HepG2 (cell line): ENCODE measurements at regions not wholly inside any gene's neighbourhood (a gene's known extent, or its start where the extent isn't known, plus 50 kb on each side); places are given as distances from the start of the nearest gene placed in this dataset.

Source experiments
- ATAC-seq: fragments of 200-7000 bp; cut with Tn5 transposase; 3 replicates; pipeline ENCODE4 v1.9.1; 2020; ENCODE audit warnings: mild to moderate bottlenecking, moderate library complexity
- BruUV-seq: library from RNA; stranded (reverse); fragments of 400-500 nt; replicated peaks from 2 replicates; lab custom pipeline; 2021; lab: Mats Ljungman, UMichigan
- CTCF ChIA-PET: fragments of 300-600 bp; formaldehyde crosslinking; extraction: SDS; loops from one replicate; lab custom pipeline; 2021; ENCODE audit warnings: low total read pairs, inconsistent platforms, low intra/inter-chr PET ratio; lab: Yijun Ruan, JAX
- POLR2A ChIA-PET: fragments of 350-600 bp; sonication (Branson Sonifier 250); formaldehyde crosslinking; loops from one replicate; lab custom pipeline; 2020; ENCODE audit warnings: antibody characterized with exemption, inconsistent platforms; lab: Yijun Ruan, JAX
- DNase-seq: peaks from one replicate; pipeline ENCODE4 v3.0.0-alpha.2; 2015; ENCODE audit warnings: low spot score
- FAIRE-seq: peaks from 3 replicates; lab custom pipeline; 2011; peaks lifted over from hg19 to GRCh38; lab: Jason Lieb, UNC
- H2AFZ ChIP-seq: one replicate; pipeline ENCODE4 v1.6.1; 2011; ENCODE audit warnings: low read length, inconsistent platforms
- H3K27ac ChIP-seq: fragments of 300-600 bp; 3 replicates; pipeline ENCODE4 v1.8.0; 2011; ENCODE audit warnings: mixed run types, mild to moderate bottlenecking, mixed read lengths, low read length, inconsistent platforms; ENCODE audit not compliant: insufficient read depth; ENCODE audit errors: extremely low read length
- H3K27me3 ChIP-seq, 2 experiments: fragments of 200-600 bp in 1 of 2; 2 replicates in 1 of 2; 3 replicates in 1 of 2; pipeline versions ENCODE4 v1.6.0 to v1.8.0; 2011; ENCODE audit warnings: low read length in 2 of 2, mild to moderate bottlenecking in 2 of 2, moderate library complexity in 2 of 2, inconsistent platforms in 1 of 2; ENCODE audit not compliant: insufficient read depth in 2 of 2, control insufficient read depth in 1 of 2
- H3K36me3 ChIP-seq, 2 experiments: fragments of 200-600 bp in 1 of 2; replicated peaks in 1 of 2; 2 replicates in 1 of 2; 3 replicates in 1 of 2; pipeline versions ENCODE4 v1.5.1 to v1.8.0; 2011; ENCODE audit warnings: low read length in 2 of 2, inconsistent platforms in 1 of 2; ENCODE audit not compliant: insufficient read depth in 2 of 2, control insufficient read depth in 1 of 2
- H3K4me1 ChIP-seq: 2 replicates; pipeline ENCODE4 v1.5.1; 2012; ENCODE audit warnings: low read length, inconsistent platforms; ENCODE audit not compliant: insufficient read depth
- H3K4me2 ChIP-seq: 2 replicates; pipeline ENCODE4 v1.6.0; 2011; ENCODE audit warnings: low read depth, low read length, inconsistent platforms
- H3K4me3 ChIP-seq, 3 experiments: fragments of 200-600 bp in 1 of 3; sonication (generic), shearing (Covaris generic) in 1 of 3; replicated peaks in 1 of 3; 2 replicates each; pipeline ENCODE4 v1.5.1; 2011 to 2016; ENCODE audit warnings: low read length in 3 of 3, inconsistent platforms in 2 of 3, low read depth in 2 of 3, mild to moderate bottlenecking in 2 of 3, control low read depth in 1 of 3, mixed read lengths in 1 of 3; ENCODE audit not compliant: insufficient read depth in 1 of 3
- H3K79me2 ChIP-seq: one replicate; pipeline ENCODE4 v1.6.1; 2011; ENCODE audit warnings: low read length, inconsistent platforms; ENCODE audit not compliant: insufficient read depth
- H3K9ac ChIP-seq: 2 replicates; pipeline ENCODE4 v1.6.0; 2011; ENCODE audit warnings: mild to moderate bottlenecking, low read depth, low read length, inconsistent platforms; ENCODE audit not compliant: insufficient read depth
- H3K9me3 ChIP-seq: 2 replicates; pipeline ENCODE4 v1.5.1; 2012; ENCODE audit warnings: mild to moderate bottlenecking, low read length
- H4K20me1 ChIP-seq: 2 replicates; pipeline ENCODE4 v1.6.0; 2011; ENCODE audit warnings: inconsistent platforms, mild to moderate bottlenecking, low read length, moderate library complexity; ENCODE audit not compliant: insufficient read depth
- ARHGAP35 ChIP-seq: sonication (generic); formaldehyde crosslinking; IDR thresholded peaks from 2 replicates; pipeline ENCODE4 v1.9.0; 2022; ENCODE audit warnings: mild to moderate bottlenecking, inconsistent platforms, moderate library complexity, missing genetic modification reagents, borderline replicate concordance
- ATM ChIP-seq: fragments of 450-650 bp; IDR thresholded peaks from 2 replicates; pipeline ENCODE4 v1.7.1; 2017; ENCODE audit warnings: mild to moderate bottlenecking, borderline replicate concordance
- CBFB ChIP-seq: sonication (generic); formaldehyde crosslinking; IDR thresholded peaks from 2 replicates; pipeline ENCODE4 v1.4.0; 2020; ENCODE audit warnings: missing genetic modification reagents
- FOSL2 ChIP-seq: sonication (generic); formaldehyde crosslinking; IDR thresholded peaks from 2 replicates; pipeline ENCODE4 v1.4.0; 2020; ENCODE audit warnings: missing genetic modification reagents
- IKZF1 ChIP-seq: fragments of 450-650 bp; IDR thresholded peaks from 2 replicates; pipeline ENCODE4 v1.7.1; 2016
- JUND ChIP-seq: sonication (generic); formaldehyde crosslinking; IDR thresholded peaks from 2 replicates; pipeline ENCODE4 v1.8.0; 2022; ENCODE audit warnings: mild to moderate bottlenecking, missing genetic modification reagents
- KAT2B ChIP-seq: fragments of 150-350 bp; IDR thresholded peaks from 2 replicates; pipeline ENCODE4 v1.6.1; 2014; ENCODE audit warnings: low read depth, low read length, borderline replicate concordance
- KLF11 ChIP-seq: IDR thresholded peaks from 2 replicates; pipeline ENCODE4 v1.6.1; 2016; ENCODE audit warnings: missing compliant biosample characterization
- SALL1 ChIP-seq: sonication (generic); formaldehyde crosslinking; IDR thresholded peaks from 2 replicates; pipeline ENCODE4 v1.8.0; 2022; ENCODE audit warnings: mild to moderate bottlenecking, missing genetic modification reagents
- SP4 ChIP-seq: sonication (generic); formaldehyde crosslinking; IDR thresholded peaks from 2 replicates; pipeline ENCODE4 v1.8.1; 2023; ENCODE audit warnings: mild to moderate bottlenecking, missing genetic modification reagents
- SRF ChIP-seq: IDR thresholded peaks from 2 replicates; pipeline ENCODE4 v1.6.1; 2011; ENCODE audit warnings: mild to moderate bottlenecking, low read depth, low read length, moderate library complexity
- ZMYM3 ChIP-seq: sonication (generic); formaldehyde crosslinking; IDR thresholded peaks from 2 replicates; pipeline ENCODE4 v1.5.1; 2020; ENCODE audit warnings: mild to moderate bottlenecking, missing genetic modification reagents
- ZNF30 ChIP-seq: sonication (generic); formaldehyde crosslinking; IDR thresholded peaks from 2 replicates; pipeline ENCODE4 v1.5.0; 2020; ENCODE audit warnings: mild to moderate bottlenecking, missing genetic modification reagents
- ZNF510 ChIP-seq: sonication (generic); formaldehyde crosslinking; IDR thresholded peaks from 2 replicates; pipeline ENCODE4 v1.4.0; 2020; ENCODE audit warnings: low read depth, mild to moderate bottlenecking, missing genetic modification reagents
- ZNF691 ChIP-seq: sonication (generic); formaldehyde crosslinking; IDR thresholded peaks from 2 replicates; pipeline ENCODE4 v1.4.0; 2020; ENCODE audit warnings: missing genetic modification reagents, low read depth, mild to moderate bottlenecking, borderline replicate concordance
- ZNF766 ChIP-seq: sonication (generic); formaldehyde crosslinking; IDR thresholded peaks from 2 replicates; pipeline ENCODE4 v1.5.0; 2020; ENCODE audit warnings: missing genetic modification reagents, borderline replicate concordance
- WGBS: methylation state at CpG from one replicate; pipeline ENCODE4 v1.1.6; 2017; ENCODE audit warnings: low lambda C conversion rate; 5-methylcytosine and 5-hydroxymethylcytosine counted together
- in situ Hi-C: cut with HindIII; loops from 2 replicates; pipeline ENCODE4 v1.10.0; 2017; ENCODE audit warnings: low pct_unique_long_range_greater_than_20kb; ENCODE audit not compliant: extremely low pct_ligation_motif_present
- intact Hi-C: fragments of 100-400 bp; cut with micrococcal nuclease; formaldehyde crosslinking; loops from one replicate; pipeline ENCODE4 v1.10.0; 2022; ENCODE audit not compliant: unreplicated experiment
- TF ChIP-seq, protein P1 (sequence below): sonication (generic); formaldehyde crosslinking; IDR thresholded peaks from 2 replicates; pipeline ENCODE4 v1.4.0; 2020; ENCODE audit warnings: missing genetic modification reagents
- TF ChIP-seq, protein P2 (sequence below): IDR thresholded peaks from 2 replicates; pipeline ENCODE4 v1.6.1; 2016; ENCODE audit warnings: low read depth, control low read depth
- TF ChIP-seq, protein P3 (sequence below): sonication (generic); formaldehyde crosslinking; IDR thresholded peaks from 2 replicates; pipeline ENCODE4 v1.8.0; 2022; ENCODE audit warnings: mild to moderate bottlenecking, missing genetic modification reagents; ENCODE audit not compliant: insufficient replicate concordance
- TF ChIP-seq, protein P4 (sequence below): sonication (generic); formaldehyde crosslinking; IDR thresholded peaks from 2 replicates; pipeline ENCODE4 v1.8.1; 2023; ENCODE audit warnings: mild to moderate bottlenecking, moderate library complexity, missing genetic modification reagents

GRCh38 chr2:58916063-58916462 lies 674.9 kb upstream of the FANCL start (continued):
- TF ChIP-seq KAT2B (no peak), ARHGAP35 (CRISPR knock-in tag) (no peak), CBFB (CRISPR knock-in tag) (no peak), ZNF766 (CRISPR knock-in tag) (no peak), ZMYM3 (no peak), SP4 (CRISPR knock-in tag) (no peak)
- TF ChIP-seq, protein P1, sequence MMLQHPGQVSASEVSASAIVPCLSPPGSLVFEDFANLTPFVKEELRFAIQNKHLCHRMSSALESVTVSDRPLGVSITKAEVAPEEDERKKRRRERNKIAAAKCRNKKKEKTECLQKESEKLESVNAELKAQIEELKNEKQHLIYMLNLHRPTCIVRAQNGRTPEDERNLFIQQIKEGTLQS = no peak
- TF ChIP-seq, protein P2, sequence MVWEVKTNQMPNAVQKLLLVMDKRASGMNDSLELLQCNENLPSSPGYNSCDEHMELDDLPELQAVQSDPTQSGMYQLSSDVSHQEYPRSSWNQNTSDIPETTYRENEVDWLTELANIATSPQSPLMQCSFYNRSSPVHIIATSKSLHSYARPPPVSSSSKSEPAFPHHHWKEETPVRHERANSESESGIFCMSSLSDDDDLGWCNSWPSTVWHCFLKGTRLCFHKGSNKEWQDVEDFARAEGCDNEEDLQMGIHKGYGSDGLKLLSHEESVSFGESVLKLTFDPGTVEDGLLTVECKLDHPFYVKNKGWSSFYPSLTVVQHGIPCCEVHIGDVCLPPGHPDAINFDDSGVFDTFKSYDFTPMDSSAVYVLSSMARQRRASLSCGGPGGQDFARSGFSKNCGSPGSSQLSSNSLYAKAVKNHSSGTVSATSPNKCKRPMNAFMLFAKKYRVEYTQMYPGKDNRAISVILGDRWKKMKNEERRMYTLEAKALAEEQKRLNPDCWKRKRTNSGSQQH = no peak
- TF ChIP-seq, protein P3, sequence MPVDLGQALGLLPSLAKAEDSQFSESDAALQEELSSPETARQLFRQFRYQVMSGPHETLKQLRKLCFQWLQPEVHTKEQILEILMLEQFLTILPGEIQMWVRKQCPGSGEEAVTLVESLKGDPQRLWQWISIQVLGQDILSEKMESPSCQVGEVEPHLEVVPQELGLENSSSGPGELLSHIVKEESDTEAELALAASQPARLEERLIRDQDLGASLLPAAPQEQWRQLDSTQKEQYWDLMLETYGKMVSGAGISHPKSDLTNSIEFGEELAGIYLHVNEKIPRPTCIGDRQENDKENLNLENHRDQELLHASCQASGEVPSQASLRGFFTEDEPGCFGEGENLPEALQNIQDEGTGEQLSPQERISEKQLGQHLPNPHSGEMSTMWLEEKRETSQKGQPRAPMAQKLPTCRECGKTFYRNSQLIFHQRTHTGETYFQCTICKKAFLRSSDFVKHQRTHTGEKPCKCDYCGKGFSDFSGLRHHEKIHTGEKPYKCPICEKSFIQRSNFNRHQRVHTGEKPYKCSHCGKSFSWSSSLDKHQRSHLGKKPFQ = no peak

DNA sequence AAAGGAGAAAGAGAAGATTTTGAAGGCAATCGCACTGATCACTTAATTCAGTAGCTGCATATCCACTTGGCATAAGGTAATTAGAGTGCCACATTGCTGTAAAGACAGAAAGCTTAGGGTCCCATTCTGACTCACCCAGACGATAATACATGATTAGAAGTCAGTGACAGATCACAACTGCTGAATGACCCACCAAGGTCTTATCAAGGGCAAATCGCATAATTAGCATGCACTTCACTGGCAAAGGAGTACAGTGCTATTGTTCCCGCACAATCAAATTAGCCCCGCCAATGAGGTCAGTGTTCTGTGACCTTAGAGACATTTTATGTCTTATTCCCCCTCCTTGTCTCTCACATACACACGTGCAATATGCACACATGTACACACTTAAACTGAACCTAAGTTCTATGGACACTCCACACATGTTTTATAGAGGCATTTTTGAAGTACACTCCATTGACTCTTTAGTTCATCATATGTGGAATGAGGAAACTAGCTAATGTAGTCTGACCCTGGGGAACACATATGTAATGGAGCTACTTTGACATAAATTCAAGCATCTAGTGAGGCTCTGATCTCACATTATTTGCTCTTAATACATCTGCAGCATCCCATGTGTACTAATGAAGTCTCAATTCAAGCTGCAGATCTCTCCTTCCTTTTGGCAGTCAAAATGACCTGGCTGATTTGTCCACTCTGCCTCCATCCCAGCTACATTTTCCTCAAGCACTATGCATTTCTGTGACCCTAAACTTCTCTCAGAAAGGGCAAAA lies 673.8 kb upstream of the FANCL start:
- no peak for FAIRE-seq
- POLR2A ChIA-PET = no interaction called here
- Histone ChIP-seq H3K79me2 (no peaks in the 10 kb centered on the region), H3K9ac (no peak overlapping the region), H4K20me1 (no peaks in the 10 kb centered on the region), H3K4me3 (no peak overlapping the region), H3K4me1 (no peaks in the 10 kb centered on the region), H3K27me3 (no peaks in the 10 kb centered on the region; a peak in 1 of 5 replicates), H3K36me3 (no peaks in the 10 kb centered on the region), H3K4me2 (no peak overlapping the region), H3K27ac (no peak overlapping the region), H3K9me3 (no peaks in the 10 kb centered on the region), H2AFZ (no peak overlapping the region)
- CTCF ChIA-PET = no interaction called here
- 8% methylated on average over 6 of the region's 6 CpGs for WGBS
- in situ Hi-C loops (no loop called here), intact Hi-C loops (no loop called here)
- DNase-seq = no peak
- no TSS peak for BruUV-seq
- ATAC-seq = no peak
- TF ChIP-seq SRF (no peak), FOSL2 (no peak), ZNF510 (no peak), IKZF1 (no peak), JUND (no peak), ZNF30 (CRISPR knock-in tag) (no peak), SALL1 (CRISPR knock-in tag) (no peak), ATM (no peak), KLF11 (CRISPR knock-in tag) (no peak), ZNF691 (CRISPR knock-in tag) (no peak)
- TF ChIP-seq, protein P1 = no peak
- TF ChIP-seq, protein P4, sequence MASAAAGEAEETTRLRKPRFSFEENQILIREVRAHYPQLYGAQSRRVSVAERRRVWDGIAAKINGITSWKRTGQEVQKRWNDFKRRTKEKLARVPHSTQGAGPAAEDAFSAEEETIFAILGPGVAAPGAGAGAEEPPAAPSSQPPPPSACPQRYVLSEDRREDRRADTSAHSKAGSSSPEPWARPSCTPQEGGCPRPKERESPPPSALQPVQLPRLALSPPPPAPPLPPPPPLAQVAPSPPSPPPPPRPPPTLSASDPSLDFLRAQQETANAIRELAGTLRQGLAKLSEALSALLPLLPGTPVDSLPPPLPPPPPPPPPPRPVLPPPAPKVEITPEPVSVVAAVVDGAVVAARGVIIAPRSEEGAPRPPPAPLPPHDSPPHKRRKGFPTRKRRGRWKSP = no peak
